ENCODE measurements at regions not wholly inside any gene's neighbourhood (a gene's known extent, or its start where the extent isn't known, plus 50 kb on each side); places are given as distances from the start of the nearest gene placed in this dataset.

DNA sequence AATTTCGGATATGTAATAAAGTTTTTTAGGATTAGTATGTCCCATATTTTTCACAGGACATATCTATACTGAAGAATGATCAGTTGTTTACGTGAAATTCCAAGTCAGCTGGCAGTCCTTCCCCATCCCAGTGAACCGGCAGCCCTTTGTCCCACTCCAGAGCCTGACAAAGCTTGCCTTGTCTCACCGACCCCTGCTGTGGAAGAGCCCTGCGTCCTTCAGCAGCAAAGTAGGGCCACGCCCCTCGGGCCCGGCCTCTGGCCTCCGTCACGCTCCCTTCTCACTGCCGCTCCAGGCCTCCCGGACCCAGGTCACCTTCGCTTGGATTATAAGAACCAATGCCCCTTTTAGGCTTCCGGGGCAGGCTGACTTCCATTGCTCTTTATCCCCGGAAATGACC lies 89.8 kb upstream of the TGIF1 start:
- no peak for DNase-seq

GRCh38 chr18:3367491-3368091 lies 82.4 kb upstream of the TGIF1 start:
- no peak for DNase-seq

DNA sequence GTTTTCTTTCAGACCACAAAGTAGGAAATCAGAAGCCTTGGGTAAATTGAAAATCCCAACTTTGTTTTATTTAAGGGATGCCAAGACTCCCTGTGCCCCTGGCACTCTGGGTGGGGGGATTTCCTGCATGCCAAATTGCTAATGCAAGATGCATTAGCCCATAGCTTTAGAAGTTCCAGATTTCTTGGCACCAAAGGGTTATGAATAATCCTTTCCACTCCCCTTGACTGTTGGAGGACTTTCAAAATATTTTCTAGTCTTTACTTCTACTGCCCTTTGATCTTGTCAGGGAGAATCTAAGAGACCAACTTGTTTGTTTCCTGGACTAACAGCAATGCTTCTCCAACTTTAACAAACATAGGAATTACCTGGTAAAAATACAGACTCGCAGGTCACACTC lies 81.8 kb upstream of the TGIF1 start:
- no peak for DNase-seq

GRCh38 chr18:3379685-3380084 lies 70.3 kb upstream of the TGIF1 start:
- no peak for DNase-seq

DNA sequence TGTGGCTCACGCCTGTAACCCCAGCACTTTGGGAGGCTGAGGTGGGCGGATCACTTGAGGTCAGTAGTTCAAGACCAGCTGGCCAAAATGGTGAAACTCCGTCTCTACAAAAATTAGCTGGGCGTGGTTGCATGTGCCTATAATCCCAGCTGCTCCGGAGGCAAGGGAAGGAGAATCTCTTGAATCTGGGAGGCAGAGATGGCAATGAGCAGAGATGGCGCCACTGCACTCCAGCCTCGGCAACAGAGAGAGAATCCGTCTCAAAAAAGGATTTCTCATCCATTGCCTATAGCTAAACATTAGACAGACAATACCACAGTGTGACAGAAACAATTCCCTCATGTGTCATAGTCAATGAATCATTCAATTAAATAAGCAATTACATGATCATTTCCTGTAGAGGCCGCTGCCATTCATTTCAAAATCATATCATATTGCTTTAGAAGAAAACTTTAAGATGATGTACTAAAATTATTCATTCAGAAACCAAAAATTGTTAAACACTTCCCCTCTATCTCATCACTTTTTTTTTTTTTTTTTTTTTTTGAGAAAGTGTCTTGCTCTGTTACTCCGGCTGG lies 69.5 kb upstream of the TGIF1 start:
- DNase-seq: no peak

DNA sequence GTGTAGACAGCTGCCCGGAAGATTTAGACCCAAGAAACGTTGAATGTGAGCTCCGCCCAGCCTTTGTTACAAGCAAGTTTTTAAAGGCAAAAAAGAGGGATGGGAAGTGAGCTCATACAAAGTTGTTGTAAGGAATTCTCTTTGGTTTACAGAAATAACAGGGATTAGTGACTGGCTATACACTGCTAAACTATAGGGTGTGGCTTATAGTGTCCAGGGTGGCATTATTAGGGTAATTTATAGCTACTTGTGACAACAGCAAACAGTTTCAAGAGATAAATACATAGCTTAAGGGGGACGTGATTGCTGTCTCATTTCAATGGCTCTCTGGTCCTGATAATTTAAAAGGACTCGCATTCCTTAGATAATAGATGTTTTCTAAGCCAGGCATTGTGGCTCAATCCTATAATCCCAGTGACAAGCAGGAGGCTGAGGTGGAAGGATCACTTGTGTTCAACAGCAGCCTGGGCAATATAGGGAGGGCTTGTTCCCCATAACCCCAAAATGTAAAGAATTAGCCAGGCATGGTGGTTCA lies 66.5 kb upstream of the TGIF1 start:
- DNase-seq: no peak

DNA sequence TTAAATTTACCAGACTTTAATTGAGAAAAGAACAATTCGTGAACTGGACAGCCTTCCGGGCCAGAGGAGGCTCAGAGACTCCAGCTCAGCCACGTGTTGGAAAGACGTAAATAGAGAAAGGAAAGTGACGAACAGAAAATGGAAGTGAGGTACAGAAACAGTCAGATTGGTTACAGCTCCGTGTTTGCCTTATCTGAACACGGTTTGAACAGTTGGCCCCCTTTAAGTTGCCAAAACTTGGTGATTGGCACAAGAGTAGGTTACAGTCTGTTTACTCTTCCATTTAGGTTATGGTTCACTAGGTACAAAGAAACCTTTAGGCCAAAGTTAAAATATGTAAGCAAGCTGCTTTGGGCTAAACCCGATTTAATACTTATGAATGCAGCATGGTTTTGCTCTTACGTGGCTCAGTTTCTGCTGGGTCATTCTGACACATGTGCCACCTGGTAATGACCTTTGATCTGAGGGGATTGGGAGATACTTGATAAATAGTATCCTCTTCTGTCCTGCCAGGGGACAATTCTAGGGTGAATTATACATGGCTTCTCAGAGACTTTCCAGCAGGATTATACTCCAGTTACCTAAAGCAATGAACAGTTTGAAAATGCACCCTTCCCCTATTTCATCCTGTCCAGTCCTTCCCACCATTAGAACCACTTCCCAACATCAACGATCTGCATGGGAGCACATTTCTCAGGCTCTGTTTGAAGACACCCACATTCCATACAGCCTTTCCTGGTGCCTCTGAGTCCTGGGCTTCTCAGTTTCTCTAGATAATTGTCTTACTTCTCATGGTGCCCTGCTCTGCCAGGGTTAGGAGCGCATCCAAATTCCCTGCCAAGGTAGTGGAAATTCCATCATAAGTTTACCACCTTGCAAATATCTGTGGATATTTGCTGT lies 65.1 kb upstream of the TGIF1 start:
- DNase-seq: no peak

DNA sequence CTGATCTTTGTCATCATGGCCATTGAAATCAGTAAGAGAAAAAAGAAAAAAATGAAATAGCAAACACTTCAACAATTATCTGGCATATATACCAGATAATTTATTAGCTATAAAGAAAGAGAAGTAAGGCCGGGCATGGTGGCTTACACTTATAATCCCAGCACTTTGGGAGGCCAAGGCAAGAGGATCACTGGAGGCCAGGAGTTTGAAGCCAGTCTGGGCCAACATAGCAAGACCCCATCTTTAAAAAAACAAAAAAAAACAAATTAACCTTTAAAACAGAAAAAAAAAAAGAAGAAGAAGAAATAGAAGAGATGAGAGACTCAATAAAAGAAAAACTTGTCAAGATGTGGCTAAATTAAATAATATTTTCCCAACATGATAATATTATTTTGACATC lies 61.6 kb upstream of the TGIF1 start:
- DNase-seq: no peak

DNA sequence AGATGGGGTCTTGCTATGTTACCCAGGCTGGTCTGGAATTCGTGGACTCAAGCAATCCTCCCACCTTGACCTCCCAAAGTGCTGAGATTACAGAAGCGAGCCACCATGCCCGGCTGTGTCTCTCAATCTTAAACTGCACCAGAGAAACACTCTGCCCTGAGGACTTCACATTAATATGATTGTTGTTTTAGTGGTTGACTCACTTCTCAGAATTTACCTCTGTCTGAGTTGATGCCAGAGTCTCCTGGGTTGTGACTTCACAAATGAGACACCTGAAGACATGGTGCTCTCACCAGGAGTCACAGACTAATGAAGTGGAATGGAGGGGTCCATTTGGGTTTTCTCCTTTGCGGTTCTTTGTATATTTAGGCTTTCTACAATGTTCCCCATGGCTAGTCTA lies 61.0 kb upstream of the TGIF1 start:
- no peak for DNase-seq

DNA sequence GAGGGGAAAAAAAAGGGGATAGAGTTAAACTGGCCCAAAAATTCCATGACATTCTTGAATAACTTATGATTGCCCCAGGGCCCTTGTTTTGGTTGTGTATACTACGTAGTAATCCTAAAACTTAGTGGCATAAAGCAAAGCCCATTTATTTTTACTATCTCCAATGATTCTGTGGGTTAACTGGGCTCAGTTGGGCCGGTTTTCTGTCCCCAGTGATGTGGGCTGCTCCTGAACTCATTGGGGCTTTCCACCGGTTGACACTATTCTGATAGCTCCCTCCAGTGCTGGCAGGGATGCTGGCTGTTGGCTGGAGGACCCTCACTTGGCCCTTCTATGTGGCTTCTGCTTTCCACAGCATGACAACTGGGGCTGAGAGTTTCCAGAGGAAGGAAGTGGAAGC lies 60.0 kb upstream of the TGIF1 start:
- DNase-seq: no peak

GRCh38 chr18:3391704-3392466 lies 58.1 kb upstream of the TGIF1 start:
- no peak for DNase-seq

DNA sequence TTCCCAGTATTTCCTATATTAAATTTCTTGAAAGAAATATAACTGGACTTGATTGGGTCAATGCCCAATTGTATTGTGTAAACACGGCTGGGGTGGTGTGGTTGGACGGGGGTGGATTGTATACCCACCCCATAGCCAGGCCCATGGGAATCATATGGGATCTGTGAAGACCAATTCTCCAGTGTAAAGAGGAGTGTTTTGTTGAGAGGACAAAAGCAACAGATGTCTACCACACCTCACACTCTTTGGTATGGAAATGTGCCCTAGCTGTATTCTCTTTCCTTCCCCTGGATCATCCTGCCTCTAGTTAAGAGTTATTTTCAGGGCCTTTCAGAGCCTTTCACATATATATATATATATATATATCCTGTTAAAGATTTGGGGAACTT lies 57.5 kb upstream of the TGIF1 start:
- DNase-seq: no peak

DNA sequence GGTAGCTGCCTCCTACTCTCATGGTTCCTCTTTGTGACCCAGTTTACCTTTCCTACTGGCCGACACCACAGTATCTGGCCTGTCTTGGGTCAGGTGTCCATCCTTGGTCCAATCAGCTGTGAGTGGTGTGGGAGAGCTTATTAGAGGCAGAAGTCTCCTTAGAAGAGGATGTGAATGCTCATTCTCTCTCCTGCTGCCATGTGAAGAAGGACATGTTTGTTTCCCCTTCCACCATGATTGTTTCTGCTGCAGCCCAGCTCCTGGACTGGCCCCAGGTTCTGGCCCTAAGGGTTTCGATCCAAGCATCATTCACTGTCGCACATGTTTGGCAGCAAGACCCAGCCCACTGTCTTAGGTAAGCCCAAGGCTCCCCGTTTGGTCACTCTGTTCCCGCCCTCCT lies 55.3 kb upstream of the TGIF1 start:
- no peak for DNase-seq

DNA sequence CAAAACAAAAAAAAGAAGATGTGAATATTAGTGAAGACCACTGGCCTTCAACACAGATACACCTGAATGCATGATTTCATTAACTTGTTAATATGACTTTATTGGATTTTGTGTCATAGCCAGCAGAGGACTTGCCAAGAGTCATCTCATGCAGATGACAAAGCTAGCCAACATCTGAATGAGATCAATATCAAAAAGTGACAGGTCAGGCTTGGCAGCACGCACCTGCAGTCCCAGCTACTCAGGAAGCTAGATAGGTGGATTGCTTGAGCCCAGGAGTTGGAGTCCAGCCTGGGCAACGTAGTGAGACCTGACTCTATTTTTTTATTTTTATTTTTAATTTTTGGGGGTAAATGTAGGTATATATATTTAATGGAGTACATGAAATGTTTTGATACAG lies 54.5 kb upstream of the TGIF1 start:
- no peak for DNase-seq

DNA sequence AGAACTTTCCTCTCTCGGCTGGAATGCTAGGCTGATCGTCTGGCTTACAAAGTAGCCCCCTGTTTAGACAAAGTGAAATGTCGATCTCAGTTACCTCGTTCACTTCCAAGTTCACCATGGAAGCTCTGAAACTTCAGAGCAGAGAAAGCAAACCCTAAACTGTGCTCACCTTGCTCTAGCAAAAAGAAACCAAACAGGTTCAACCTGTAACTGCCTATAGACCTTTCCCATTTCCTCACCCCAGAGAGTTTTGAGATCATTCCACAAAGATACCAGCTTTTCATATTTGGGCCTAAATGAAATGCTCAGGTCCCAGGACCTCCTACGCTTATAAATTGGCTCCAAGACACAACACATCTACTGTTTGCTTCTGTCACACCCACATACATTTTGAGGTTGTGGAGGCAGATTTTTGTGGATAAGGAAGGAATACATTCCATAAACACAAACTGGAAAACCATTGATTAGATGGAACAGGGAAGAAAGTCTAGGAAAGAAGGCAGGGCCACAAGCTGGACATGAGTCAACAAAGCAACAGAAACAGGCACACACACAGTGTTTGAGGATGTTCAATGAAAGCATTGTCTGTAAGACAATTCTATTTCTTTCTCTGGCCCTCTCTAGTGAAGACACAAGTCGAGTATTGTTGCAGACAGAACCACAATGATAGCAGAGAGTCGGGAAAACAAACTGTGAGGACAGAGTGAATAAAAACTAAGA lies 52.8 kb upstream of the TGIF1 start:
- DNase-seq: no peak

- no peak for DNase-seq
These were observed 52.2 kb upstream of the TGIF1 start for GRCh38 chr18:3397786-3398185.
